ENCODE measurements at regions not wholly inside any gene's neighbourhood (a gene's known extent, or its start where the extent isn't known, plus 50 kb on each side); places are given as distances from the start of the nearest gene placed in this dataset.
"Not testable (repeated sequence)": the region's sequence is repeated elsewhere in the genome, so short reads cannot be mapped to it uniquely, and the experiment has no call there.

- DNase-seq (ENCODE audit: low read depth in 2 of 2): no peak
Observed at GRCh38 chr10:23648618-23649017, 209.7 kb downstream of the OTUD1 start.

- DNase-seq (ENCODE audit: low read depth in 2 of 2): no peak
Observed at GRCh38 chr10:23656735-23657134, 217.9 kb downstream of the OTUD1 start.

- DNase-seq (ENCODE audit: low read depth in 2 of 2): no peak
Observed at GRCh38 chr10:23657677-23658076, 218.8 kb downstream of the OTUD1 start.

- DNase-seq (ENCODE audit: low read depth in 2 of 2): not testable (repeated sequence)
Observed at GRCh38 chr10:23671866-23672265, 233.0 kb downstream of the OTUD1 start.

GRCh38 chr10:23675585-23675984 is 236.7 kb downstream of the OTUD1 start:
- DNase-seq (ENCODE audit: low read depth in 2 of 2): no peak

GRCh38 chr10:23676296-23676695 is 237.4 kb downstream of the OTUD1 start:
- no peak for DNase-seq (ENCODE audit: low read depth in 2 of 2)

- DNase-seq (ENCODE audit: low read depth in 2 of 2): no peak
Observed at GRCh38 chr10:23686722-23687121, 247.8 kb downstream of the OTUD1 start.

- DNase-seq (ENCODE audit: low read depth in 2 of 2): no peak
Observed at GRCh38 chr10:23692736-23693135, 253.9 kb downstream of the OTUD1 start.

GRCh38 chr10:23693501-23693901 is 254.6 kb downstream of the OTUD1 start:
- no peak for DNase-seq (ENCODE audit: low read depth in 2 of 2)

GRCh38 chr10:23693925-23694324 is 255.1 kb downstream of the OTUD1 start:
- DNase-seq (ENCODE audit: low read depth in 2 of 2): no peak

GRCh38 chr10:23694446-23694920 is 255.6 kb downstream of the OTUD1 start:
- no peak for DNase-seq (ENCODE audit: low read depth in 2 of 2)

- no peak for DNase-seq (ENCODE audit: low read depth in 2 of 2)
Observed at GRCh38 chr10:23694921-23695824, 256.3 kb downstream of the OTUD1 start.

- DNase-seq (ENCODE audit: low read depth in 2 of 2): no peak
Observed at GRCh38 chr10:23695825-23696420, 257.0 kb downstream of the OTUD1 start.

- DNase-seq (ENCODE audit: low read depth in 2 of 2): no peak
Observed at GRCh38 chr10:23696476-23696875, 257.6 kb downstream of the OTUD1 start.

- DNase-seq (ENCODE audit: low read depth in 2 of 2): peak in 1 of 2 donors; percentile 1
Observed at GRCh38 chr10:23702977-23703414, 264.1 kb downstream of the OTUD1 start.

GRCh38 chr10:23715363-23715762 is 276.5 kb downstream of the OTUD1 start:
- no peak for DNase-seq (ENCODE audit: low read depth in 2 of 2)

GRCh38 chr10:23717913-23718312 is 279.0 kb downstream of the OTUD1 start:
- no peak for DNase-seq (ENCODE audit: low read depth in 2 of 2)

GRCh38 chr10:23718946-23719345 is 280.1 kb downstream of the OTUD1 start:
- DNase-seq (ENCODE audit: low read depth in 2 of 2): no peak

GRCh38 chr10:23723796-23724195 is 284.9 kb downstream of the OTUD1 start:
- DNase-seq (ENCODE audit: low read depth in 2 of 2): no peak

GRCh38 chr10:23725548-23725947 is 286.7 kb downstream of the OTUD1 start:
- no peak for DNase-seq (ENCODE audit: low read depth in 2 of 2)

GRCh38 chr10:23742368-23742767 is 303.5 kb downstream of the OTUD1 start:
- DNase-seq (ENCODE audit: low read depth in 2 of 2): no peak

GRCh38 chr10:23742807-23743206 is 303.9 kb downstream of the OTUD1 start:
- no peak for DNase-seq (ENCODE audit: low read depth in 2 of 2)

- DNase-seq (ENCODE audit: low read depth in 2 of 2): no peak
Observed at GRCh38 chr10:23754179-23754578, 315.3 kb downstream of the OTUD1 start.
